Muscle layer of colon (tissue), 2 donors: ENCODE measurements at regions not wholly inside any gene's neighbourhood (a gene's known extent, or its start where the extent isn't known, plus 50 kb on each side); places are given as distances from the start of the nearest gene placed in this dataset.
A peak's percentile ranks its signal among the peaks of the same experiment; 100 is the strongest.

ENCODE experiments used
- H3K27ac ChIP-seq: one replicate; pipeline ENCODE4 v1.7.0; 2013; ENCODE audit warnings: low read depth, mild to moderate bottlenecking, low read length, moderate library complexity
- H3K27me3 ChIP-seq, 2 donors: one replicate each; pipeline ENCODE4 v1.7.0; 2013; ENCODE audit warnings: low read length in 2 of 2, mild to moderate bottlenecking in 2 of 2; ENCODE audit not compliant: insufficient read depth in 2 of 2, control insufficient read depth in 1 of 2
- H3K36me3 ChIP-seq: one replicate; pipeline ENCODE4 v1.7.0; 2013; ENCODE audit warnings: mild to moderate bottlenecking, low read length; ENCODE audit not compliant: insufficient read depth
- H3K4me1 ChIP-seq: one replicate; pipeline ENCODE4 v1.7.0; 2013; ENCODE audit warnings: mild to moderate bottlenecking, low read length; ENCODE audit not compliant: insufficient read depth
- H3K4me3 ChIP-seq, 2 donors: one replicate each; pipeline ENCODE4 v1.7.0; 2013; ENCODE audit warnings: low read length in 2 of 2, low read depth in 1 of 2, mild to moderate bottlenecking in 1 of 2, moderate library complexity in 1 of 2
- H3K9ac ChIP-seq: one replicate; pipeline ENCODE4 v1.7.0; 2013; ENCODE audit warnings: low read length
- H3K9me3 ChIP-seq: one replicate; pipeline ENCODE4 v1.7.0; 2013; ENCODE audit warnings: mild to moderate bottlenecking, low read length
- donor health status: abdominal sarcoma.
- donor health status: Adenocarcinoma of cecum.

DNA sequence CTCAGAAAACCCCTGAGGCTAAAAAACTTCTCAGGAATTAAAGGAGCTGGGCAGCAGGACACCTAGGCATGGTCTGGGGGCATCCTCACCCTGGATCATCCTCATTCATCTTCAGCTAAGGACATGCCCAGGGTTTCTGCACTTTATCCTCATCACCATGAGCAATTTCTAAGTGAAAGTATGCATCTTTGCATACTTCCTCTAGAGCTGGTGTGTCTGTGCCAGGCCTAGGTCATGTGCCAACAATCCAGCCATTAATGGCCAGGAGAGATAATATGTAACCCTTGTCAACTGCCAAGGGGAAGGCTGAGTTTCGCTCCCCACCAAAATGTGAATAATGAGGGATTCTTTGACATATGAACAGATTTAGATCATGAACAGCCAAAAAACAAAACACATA lies 160.5 kb downstream of the KITLG start:
- H3K9ac ChIP-seq: no peak overlapping the region
- H3K4me1 ChIP-seq: peaks cover 31% of the 10 kb centered on the region
- H3K9me3 ChIP-seq: no peaks in the 10 kb centered on the region
- H3K27me3 ChIP-seq: no peaks in the 10 kb centered on the region
- H3K4me3 ChIP-seq: no peak overlapping the region
- no peaks in the 10 kb centered on the region for H3K36me3 ChIP-seq
- no peak overlapping the region for H3K27ac ChIP-seq

DNA sequence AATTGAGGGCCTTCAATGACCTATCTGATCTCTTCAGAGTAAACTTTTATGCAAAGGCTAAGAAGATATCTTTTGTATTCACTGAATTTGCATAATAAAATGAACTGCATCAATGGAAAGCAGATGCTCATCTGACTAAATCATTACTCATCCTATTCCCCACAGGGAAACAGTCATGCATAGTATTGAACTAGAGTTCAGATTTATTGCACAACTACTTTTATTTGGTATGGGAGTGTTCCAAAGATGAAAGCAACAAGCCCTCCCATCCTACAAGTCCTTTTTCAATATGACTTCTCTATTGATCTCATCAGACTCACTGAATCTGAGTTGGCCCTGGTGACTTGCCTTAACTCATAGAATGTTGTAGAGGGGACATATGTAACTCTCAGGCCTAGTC lies 159.8 kb downstream of the KITLG start:
- Histone ChIP-seq H3K9ac (no peak overlapping the region), H3K27ac (no peak overlapping the region), H3K36me3 (no peaks in the 10 kb centered on the region), H3K4me1 (peaks cover 26% of the 10 kb centered on the region), H3K9me3 (no peaks in the 10 kb centered on the region), H3K4me3 (no peak overlapping the region), H3K27me3 (no peaks in the 10 kb centered on the region)

DNA sequence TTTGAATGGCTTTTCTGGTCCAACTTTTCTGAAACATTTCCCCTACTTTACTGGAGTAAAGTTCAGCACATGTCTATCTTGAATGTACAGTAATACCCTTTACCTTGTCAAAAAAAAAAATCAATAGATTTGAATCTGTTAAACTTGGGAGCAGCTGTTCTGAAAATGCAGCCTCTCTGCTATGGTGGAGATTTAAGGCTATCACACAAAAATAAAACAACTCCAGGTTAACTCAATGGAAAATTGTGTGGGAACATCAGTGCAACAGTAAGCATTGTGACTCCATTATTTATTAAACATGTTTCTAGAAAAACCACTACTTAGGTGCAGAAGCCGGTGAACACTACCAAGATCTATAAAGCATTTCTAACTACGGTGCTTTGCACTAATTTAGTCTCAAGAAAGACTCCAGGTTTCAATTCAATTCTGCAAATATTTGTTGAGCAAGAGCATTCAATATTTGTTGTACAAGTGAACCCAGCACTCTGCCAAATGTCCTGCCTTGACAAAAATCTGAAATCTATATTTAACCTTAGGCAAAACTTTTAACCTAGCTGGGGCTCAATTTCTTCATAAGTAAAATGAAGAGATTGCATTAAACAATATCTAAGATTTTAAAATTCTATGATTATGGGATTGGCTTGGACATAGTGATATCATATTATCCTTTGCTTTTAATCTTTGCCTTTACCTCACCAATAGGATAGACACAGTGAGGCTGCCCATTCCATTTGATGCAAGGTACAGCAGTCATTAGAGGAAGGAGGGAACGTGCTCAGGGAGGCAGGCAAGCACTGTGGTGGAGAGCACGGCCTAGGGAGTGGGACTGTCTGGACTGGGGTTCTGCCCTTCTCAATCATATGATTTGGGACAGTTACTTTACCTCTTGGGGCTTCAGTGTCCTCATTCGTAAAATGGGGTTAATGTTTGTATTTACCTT lies 155.2 kb downstream of the KITLG start:
- Histone ChIP-seq H3K36me3 (no peaks in the 10 kb centered on the region), H3K9me3 (no peaks in the 10 kb centered on the region), H3K27me3 (no peaks in the 10 kb centered on the region), H3K4me1 (peaks cover 1% of the 10 kb centered on the region), H3K27ac (no peak overlapping the region), H3K4me3 (no peak overlapping the region), H3K9ac (no peak overlapping the region)

DNA sequence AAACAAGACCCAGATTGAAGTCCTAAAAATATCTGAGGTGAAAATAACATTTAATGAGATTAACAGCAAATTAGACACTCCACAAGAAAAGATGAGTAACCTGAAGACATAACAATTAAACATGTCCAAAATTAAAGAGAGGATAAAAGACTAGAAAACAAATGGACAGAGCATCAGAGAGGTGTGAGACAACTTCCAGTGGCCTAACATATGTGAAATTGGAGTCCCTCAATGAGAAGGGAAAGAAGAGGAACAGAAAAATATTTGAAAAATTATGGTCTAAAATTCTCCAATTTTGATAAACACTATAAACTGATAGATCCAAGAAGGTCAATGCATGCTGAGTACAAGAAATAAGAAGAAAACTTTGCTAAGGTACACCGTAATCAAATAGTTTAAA lies 151.9 kb downstream of the KITLG start:
- H3K27me3 ChIP-seq: no peaks in the 10 kb centered on the region
- no peak overlapping the region for H3K4me3 ChIP-seq
- H3K36me3 ChIP-seq: no peaks in the 10 kb centered on the region
- no peak overlapping the region for H3K27ac ChIP-seq
- H3K9ac ChIP-seq: no peak overlapping the region
- H3K4me1 ChIP-seq: peaks cover 17% of the 10 kb centered on the region
- no peaks in the 10 kb centered on the region for H3K9me3 ChIP-seq

DNA sequence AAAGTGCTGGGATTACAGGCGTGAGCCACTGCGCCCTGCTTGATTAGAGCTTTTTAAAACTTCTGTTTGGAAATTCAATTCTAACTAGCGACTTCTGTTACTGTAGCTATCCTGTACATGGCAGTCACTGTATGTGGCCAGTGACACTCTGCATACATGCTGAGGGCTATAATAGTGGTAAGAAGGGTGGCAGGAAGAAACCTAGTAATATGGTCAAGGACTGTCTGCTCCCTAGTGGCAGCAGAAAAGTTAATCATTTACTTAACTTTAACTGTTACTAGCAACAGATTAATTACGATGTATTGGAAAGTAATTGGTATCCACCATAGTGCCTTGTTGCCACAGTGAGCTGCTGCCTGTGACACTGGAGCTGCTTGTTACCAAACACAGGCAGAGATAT lies 149.0 kb downstream of the KITLG start:
- Histone ChIP-seq H3K27ac (no peak overlapping the region), H3K27me3 (no peaks in the 10 kb centered on the region)

DNA sequence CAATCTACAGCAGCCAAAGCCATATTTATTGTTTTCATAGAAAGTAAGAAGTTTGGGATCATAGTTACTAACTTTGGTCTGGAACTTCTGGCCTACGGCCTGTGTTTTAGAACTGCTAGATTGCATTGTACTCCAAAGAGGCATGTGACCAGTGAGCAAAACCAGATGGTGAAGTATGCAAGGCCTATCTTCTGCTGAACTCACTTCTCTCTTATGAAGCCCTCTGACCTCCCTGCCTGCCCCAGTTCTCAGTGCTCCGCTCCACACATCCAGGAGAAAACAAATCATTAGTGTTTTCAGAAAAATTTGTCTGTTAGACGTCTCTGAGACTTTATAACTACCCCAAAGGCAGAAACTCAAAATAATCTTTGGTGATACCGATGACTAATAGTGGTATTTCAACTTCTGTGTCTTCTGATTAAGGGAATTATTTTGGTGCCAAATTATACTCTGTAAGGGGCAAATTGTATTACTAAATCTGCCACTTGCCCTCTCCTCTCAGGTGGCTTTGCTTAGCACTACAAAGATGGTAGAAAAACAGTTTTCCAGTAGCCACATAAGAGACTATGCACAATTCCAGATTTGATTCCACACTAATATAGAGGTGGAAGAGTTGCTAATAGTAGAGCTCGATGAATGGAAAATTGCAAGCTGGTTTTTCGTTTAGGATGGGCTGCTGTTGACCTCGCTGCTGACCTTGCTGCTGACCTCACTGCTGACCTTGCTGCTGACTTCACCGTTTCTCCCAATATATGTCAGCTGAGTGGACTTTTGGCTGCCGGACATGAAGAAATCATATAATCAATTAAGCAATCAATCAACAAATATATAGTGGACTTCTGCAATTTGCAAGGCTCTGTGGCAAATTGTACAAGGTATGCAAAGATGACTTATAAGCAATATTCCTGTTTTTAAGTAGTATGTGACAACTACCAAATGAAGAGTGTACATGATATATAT lies 147.5 kb downstream of the KITLG start:
- H3K4me1 ChIP-seq: peaks cover 34% of the 10 kb centered on the region
- H3K9me3 ChIP-seq: no peaks in the 10 kb centered on the region
- no peaks in the 10 kb centered on the region for H3K36me3 ChIP-seq
- H3K9ac ChIP-seq: no peak overlapping the region
- H3K4me3 ChIP-seq: no peak overlapping the region
- H3K27ac ChIP-seq: no peak overlapping the region
- no peaks in the 10 kb centered on the region for H3K27me3 ChIP-seq

More for the DNA sequence above, 149.0 kb downstream of the KITLG start:
- no peak overlapping the region for H3K4me3 ChIP-seq
- peaks cover 29% of the 10 kb centered on the region for H3K4me1 ChIP-seq
- H3K9me3 ChIP-seq: no peaks in the 10 kb centered on the region
- H3K36me3 ChIP-seq: no peaks in the 10 kb centered on the region
- no peak overlapping the region for H3K9ac ChIP-seq

DNA sequence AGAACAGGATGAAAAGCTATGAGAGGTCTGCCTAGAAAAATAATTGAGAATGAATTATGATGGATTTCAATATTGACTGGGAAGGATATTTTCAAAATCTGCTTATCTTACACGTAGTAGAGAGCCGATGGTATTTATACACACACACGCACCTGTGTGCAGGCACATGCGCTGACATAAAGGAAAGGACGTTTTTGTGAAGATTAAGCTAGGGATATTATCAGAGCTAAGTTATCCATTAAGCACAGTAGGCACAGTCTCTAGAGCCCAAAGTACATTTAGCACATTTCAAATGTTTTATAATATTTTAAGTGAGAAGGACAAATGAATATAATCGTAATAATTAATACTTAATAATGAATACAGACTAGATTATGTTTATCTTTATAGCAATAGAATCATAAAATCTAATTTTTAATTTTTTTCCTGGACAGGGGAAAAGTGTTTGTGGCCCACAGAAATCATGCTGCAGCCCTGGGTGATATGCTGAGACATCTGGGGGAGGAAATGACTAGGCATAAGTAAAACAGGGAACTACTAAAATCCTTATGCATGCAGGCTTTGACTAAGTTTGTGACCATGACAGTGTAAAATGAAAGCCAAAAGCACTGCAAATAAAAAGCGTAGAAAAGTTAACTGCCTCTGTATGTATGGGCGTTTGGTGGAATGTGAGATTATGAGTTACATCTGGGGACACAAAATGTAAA lies 146.1 kb downstream of the KITLG start:
- no peak overlapping the region for H3K4me3 ChIP-seq
- H3K4me1 ChIP-seq: peaks cover 34% of the 10 kb centered on the region
- H3K9me3 ChIP-seq: no peaks in the 10 kb centered on the region
- no peaks in the 10 kb centered on the region for H3K36me3 ChIP-seq
- H3K9ac ChIP-seq: no peak overlapping the region
- no peak overlapping the region for H3K27ac ChIP-seq
- no peaks in the 10 kb centered on the region for H3K27me3 ChIP-seq

DNA sequence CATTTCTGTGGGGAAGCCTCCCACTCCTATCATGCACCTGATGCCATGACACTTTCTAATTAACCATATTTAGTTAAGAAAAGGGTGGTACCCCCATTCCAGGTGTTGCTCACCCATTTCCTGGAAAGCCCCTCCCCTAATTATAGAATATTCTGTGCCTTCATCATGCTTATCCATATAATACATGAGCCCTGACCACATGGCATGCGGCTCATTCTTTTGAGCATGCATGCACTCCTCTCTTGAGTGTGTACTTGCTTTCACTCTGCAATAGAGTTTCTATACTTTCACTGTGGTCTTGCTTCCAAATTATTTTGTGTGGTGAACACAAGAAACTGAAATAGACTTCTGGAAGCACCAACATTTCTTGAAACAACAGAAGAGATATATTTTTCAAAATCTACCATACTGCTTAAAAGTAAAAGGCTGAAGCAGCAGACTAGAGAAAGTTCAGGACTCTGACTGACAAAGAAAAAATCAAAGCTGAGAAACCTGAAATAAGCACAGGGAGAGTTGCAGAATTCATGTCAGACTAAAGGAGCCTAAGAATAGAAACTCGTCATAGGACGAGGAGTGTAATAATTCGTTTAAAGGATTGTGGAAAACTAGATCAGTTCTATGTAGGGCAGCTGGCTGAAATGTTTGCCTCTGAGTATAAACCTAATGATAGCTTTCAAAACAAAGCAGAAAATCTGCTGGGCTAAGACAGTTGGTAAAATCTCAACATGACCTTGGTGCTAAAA lies 144.8 kb downstream of the KITLG start:
- Histone ChIP-seq H3K9me3 (no peaks in the 10 kb centered on the region), H3K27me3 (no peaks in the 10 kb centered on the region), H3K36me3 (no peaks in the 10 kb centered on the region), H3K4me3 (peak overlapping the region in 1 of 2 donors; percentile 18), H3K9ac (no peak overlapping the region), H3K27ac (peak overlapping the region; percentile 41), H3K4me1 (peaks cover 34% of the 10 kb centered on the region)

DNA sequence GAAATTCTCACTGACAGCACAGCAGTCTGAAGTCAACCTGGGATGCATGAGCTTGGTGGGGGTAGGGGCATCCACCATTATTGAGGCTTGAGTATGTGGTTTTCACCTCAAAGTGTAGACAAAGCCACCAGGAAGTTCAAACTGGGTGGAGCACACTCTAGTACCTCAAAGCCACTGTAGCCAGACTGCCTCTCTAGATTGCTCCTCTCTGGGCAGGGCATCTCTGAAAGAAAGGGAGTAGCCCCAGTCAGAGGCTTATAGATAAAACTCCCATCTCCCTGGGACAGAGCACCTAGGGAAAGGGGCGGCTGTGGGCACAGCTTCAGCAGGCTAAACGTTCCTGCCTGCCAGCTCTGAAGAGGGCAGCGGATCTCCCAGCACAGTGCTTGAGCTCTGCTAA lies 143.0 kb downstream of the KITLG start:
- H3K4me1 ChIP-seq: peaks cover 28% of the 10 kb centered on the region
- H3K27ac ChIP-seq: no peak overlapping the region
- no peak overlapping the region for H3K4me3 ChIP-seq
- no peaks in the 10 kb centered on the region for H3K9me3 ChIP-seq
- H3K27me3 ChIP-seq: no peaks in the 10 kb centered on the region
- no peaks in the 10 kb centered on the region for H3K36me3 ChIP-seq
- no peak overlapping the region for H3K9ac ChIP-seq
